CD4-positive, alpha-beta T cell treated with Interleukin-1 beta for 1 hour (primary cell): ENCODE measurements at regions not wholly inside any gene's neighbourhood (a gene's known extent, or its start where the extent isn't known, plus 50 kb on each side); places are given as distances from the start of the nearest gene placed in this dataset.
"Not testable (repeated sequence)": the region's sequence is repeated elsewhere in the genome, so short reads cannot be mapped to it uniquely, and the experiment has no call there.

Experiments used
- DNase-seq, 2 donors: peaks; one replicate each; pipeline ENCODE4 v3.0.0-alpha.2; 2020 to 2022

- DNase-seq: not testable (repeated sequence)
These were observed 383.1 kb upstream of the EMCN start for GRCh38 chr4:100900945-100901344.

DNA sequence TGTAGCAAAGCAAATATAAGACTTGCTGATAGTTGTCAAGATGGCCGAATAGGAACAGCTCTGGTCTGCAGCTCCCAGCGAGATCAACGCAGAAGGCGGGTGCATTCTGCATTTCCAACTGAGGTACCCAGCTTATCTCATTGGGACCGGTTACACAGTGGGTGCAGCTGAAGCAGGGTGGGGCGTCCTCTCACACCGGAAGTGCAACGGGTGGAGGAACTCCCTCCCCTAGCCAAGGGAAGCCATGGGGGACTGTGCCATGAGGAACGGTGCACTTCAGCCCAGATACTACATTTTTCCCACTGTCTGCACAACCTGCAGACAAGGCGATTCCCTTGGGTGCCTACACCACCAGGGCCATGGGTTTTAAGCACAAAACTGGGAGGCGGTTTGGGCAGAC lies 382.3 kb upstream of the EMCN start:
- no peak for DNase-seq

- DNase-seq: no peak
These were observed 381.0 kb upstream of the EMCN start for GRCh38 chr4:100898844-100899243.

DNA sequence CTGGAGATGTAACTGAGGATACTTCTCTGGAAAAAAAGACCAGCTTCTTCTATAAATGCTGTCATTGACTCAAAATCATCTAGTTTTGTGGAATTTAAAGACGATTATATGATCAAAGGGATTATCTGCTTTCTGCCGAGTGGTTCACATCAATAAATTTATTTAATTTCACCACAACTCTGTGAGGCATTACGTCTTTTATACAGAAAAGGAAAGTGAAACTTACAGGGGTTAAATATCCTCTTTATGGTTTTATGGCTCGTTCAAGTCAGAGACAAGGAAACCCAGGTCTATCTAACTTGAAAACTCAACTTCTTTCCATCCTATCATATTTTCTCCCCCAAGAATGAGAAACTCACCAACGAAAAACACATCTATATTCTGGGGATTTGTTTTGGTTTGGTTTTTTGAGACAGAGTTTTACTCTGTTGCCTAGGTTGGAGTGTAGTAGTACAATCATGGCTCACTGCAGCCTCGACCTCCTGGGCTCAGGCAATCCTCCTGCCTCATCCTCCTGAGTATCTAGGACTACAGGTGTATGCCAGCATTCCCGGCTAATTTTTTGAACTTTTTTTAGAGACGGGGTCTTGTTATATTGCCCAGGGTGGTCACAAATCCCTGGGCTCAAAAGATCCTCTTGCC lies 377.9 kb upstream of the EMCN start:
- DNase-seq: peak in 1 of 2 donors; percentile 43

DNA sequence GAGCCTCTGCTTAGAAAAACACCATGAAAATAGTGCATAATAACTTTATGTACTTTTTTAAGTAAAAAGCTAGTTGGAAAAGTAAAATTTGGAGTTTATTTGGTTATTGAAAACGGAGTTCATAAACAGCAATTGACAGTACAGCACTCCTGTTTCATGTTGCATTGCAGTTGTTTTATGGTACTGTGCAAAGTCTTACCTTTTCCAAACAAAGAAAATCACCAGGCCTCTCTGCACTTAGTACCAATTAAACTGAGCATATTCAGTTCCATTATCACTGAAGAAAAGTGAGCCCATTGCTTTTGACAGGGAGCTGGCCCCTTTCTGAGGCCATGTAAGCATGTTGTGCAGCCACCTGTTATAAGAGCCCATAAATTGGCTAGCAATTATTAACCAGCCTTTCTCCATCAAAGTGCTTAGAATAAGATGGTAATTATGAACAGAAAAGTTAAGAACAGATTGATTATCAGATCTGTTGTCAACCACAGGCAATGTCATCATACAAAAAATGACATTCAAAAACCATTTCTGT lies 376.6 kb upstream of the EMCN start:
- no peak for DNase-seq

- no peak for DNase-seq
These were observed 374.0 kb upstream of the EMCN start for GRCh38 chr4:100891808-100892207.

DNA sequence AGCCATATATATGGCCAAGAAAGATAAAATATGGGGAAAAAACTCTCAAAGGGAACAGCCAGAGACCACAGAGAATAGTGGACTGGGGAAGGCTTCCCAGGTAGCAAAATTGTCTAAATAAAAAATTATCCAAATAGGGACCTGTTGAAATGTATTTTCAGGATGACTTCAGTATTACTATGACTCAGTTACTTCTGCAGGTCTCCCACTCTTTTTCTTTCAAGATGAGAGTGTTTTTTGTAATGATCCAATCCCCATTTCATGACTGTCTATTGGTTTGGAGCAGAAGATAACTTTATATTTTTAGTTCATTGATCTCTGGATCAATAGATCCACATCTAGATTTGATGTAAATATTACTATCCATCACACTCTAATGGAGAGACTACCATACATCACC lies 372.1 kb upstream of the EMCN start:
- DNase-seq: no peak

GRCh38 chr4:100889401-100889800 lies 371.6 kb upstream of the EMCN start:
- DNase-seq: no peak

DNA sequence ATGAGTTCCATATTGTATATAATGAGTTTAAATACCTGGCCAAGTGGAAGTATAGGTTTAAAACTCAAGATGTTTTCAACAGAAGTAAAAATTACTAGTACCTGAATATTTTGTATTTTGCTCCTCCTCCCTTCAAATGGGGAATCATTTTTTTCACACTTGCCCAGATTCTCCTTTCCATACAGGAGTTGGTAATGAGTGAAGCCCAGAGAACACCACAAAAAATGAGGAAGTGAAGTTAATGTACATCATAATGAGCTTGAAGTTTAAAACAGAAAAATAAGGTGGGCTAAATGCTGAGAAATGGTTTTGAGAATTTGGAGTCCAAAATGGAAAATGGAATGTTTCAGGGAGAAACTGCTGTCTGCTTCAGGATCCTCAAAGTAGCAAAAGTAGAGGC lies 364.8 kb upstream of the EMCN start:
- DNase-seq: no peak

- no peak for DNase-seq
These were observed 363.5 kb upstream of the EMCN start for GRCh38 chr4:100881283-100881682.

- DNase-seq: no peak
These were observed 362.2 kb upstream of the EMCN start for GRCh38 chr4:100880011-100880410.

DNA sequence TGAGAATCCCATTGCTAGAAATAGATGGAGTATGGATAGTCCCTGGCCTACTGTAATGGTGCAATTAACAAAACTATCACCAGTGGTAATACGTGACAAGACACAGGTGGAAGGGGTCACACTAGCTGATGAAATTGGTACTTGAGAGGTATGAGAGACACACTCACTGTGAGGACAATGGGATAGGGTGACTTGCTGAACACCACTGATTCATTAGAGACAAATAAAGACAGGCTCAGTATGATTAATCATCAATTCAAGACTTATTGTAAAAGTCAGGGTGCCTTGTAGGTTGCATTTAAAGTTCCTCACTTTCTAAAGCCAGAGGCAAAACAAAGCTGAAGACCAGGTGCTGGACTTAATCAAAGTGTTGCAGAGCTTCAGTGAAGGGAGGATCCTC lies 361.6 kb upstream of the EMCN start:
- DNase-seq: no peak

DNA sequence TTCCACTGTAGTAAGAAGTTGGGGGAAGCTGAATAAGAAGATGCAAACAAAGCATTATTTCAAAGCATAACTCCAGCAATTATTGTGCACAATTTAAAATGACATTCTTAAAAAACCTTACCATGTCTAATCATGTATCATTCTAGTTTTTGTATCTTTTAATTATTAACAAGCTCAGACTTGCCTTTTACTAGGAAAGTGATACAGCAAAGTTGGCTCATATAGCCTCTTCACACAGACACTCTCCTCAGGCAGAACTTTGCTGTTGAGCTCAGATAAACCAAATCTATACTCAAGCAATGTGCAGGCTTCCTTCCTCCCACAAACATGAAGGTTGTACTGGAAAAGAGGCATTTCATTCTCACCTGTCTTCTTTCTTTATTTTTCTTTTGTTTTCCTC lies 358.7 kb upstream of the EMCN start:
- DNase-seq: no peak

- no peak for DNase-seq
These were observed 357.7 kb upstream of the EMCN start for GRCh38 chr4:100875296-100876068.

DNA sequence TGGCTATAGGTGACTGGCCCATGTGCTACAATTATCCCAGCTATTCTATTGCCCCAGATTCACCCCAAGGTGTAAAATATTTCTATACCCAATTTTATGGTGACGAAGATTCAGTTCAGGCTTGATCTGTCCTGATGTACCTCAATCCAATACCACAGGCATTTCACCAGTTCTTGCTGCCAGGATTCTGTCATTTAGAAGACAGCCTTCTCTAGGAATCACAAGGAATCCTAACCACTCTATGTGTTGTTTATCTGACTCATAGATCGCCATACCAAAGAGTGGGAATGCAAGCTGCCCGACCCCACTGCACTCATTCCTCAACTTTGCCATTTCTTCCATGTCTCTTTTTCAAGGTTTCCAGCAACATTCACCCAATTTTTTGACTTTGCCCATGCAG lies 355.0 kb upstream of the EMCN start:
- no peak for DNase-seq

GRCh38 chr4:100870940-100871772 lies 353.3 kb upstream of the EMCN start:
- no peak for DNase-seq

- no peak for DNase-seq
These were observed 351.5 kb upstream of the EMCN start for GRCh38 chr4:100869276-100869675.

DNA sequence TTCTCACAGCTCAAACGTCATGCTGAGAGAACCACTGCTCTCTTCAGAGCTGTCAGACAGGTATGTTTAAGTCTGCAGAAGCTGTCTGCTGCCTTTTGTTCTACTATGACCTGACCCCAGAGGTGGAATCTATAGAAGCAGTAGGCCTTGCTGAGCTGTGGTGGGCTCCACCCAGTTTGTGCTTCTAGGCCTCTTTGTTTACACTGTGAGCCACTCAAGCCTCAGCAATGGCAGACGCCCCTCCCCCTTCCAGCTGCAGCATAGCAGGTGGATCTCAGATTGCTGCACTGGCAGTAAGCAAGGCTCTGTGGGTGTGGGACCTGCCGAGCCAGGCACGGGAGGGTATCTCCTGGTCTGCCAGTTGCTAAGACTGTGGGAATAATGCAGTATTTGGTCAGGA lies 350.5 kb upstream of the EMCN start:
- not testable (repeated sequence) for DNase-seq

- DNase-seq: no peak
These were observed 334.5 kb upstream of the EMCN start for GRCh38 chr4:100852326-100852725.

DNA sequence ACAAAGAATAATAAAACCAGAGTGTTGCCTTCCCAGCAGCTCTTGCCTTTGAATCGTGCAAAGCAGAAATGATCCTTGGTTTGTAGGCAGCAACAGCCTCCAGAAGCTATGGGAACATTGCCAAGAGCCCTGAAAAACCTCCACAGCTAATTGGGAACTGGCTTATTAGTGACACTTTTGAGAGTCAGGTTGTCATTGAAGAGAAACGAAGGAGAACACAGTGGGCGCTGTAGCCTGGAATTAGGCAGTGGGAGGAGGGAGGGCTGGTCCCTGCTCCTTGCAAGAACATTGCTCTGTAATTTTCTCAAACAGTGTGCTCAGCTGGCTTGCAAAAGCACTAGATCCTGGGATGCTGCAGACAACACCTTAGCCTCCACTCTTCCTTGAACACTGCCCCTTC lies 331.5 kb upstream of the EMCN start:
- no peak for DNase-seq

DNA sequence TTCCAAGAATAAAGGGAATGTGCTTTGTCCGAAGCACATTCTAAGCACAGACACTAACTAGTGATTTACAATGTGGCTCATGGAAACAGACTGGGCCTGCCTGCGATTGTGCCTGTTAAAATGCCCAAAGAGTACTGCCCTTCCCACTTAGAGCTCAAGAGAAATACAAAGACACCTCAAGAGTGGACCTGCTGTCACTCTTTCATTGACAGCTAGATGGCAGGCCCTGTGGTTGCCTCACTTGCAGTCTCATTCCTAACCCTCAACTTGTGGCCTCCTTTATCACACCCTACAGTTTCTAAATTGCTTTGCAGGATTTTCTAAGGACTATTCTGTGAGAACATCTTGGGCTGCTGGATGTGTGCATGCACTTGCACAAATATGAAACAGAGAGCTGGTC lies 331.0 kb upstream of the EMCN start:
- DNase-seq: peak in 1 of 2 donors; percentile 18

DNA sequence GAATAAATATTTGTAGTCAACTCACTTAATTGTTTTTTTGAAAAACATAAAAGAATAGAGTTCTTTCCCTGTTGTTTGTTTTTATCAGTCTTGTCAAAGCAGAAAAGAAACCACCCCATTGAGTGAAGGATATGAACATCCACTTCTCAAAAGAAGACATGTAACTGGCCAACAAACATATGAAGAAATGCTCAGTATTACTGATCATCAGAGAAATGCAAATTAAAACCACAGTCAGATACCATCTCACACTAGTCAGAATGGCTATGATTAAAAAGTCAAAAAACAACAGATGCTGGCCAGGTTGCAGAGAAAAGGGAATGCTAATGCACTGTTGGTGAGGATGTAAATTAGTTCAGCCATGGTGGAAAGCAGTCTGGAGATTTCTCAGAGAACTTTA lies 326.1 kb upstream of the EMCN start:
- no peak for DNase-seq

DNA sequence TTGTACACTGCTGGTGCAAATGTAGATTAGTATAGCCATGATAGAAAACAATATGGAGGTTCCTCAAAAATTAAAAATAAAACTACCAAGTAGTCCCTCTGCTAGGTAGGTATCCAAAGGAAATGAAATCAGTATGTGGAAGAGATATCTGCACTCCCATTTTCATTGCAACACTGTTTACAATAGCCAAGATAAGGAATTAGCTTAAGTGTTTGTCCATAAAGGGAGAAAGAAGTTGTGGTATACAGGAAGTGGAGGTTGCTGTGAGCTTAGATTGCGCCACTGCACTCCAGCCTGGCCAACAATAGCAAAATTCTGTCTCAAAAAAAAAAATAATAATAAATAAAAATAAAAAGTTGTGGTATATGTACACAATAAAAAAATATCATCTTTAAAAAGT lies 325.0 kb upstream of the EMCN start:
- DNase-seq: no peak

DNA sequence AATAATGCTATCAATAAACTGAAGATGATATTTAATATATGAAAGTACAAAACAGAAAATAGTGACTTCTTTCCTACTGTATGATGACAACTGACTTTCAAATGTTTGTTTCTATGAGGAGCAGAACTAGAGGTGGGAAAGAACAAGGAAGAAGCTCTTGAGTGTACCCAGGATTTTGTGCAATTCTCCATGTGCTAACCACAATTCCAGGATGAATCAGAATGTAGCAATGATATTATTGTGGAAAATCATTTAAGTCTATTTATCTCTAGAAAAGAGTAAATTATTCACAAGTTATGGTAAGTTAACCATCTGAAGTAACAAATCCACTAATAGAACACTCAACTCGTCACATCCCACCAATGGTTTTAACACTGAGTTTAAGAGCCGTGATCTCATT lies 324.1 kb upstream of the EMCN start:
- DNase-seq: no peak
